Panc1 (cell line): ENCODE measurements at regions not wholly inside any gene's neighbourhood (a gene's known extent, or its start where the extent isn't known, plus 50 kb on each side); places are given as distances from the start of the nearest gene placed in this dataset.

ENCODE experiments used
- ATAC-seq: fragments of 200-7000 bp; cut with Tn5 transposase; 2 replicates; pipeline ENCODE4 v1.9.1; 2020; ENCODE audit warnings: mild to moderate bottlenecking, moderate library complexity
- BruUV-seq: library from RNA; stranded (reverse); fragments of 400-500 nt; replicated peaks from 2 replicates; lab custom pipeline; 2021; lab: Mats Ljungman, UMichigan
- CTCF ChIA-PET: fragments of 300-600 bp; sonication (Branson Sonifier 250); formaldehyde crosslinking; loops from one replicate; lab custom pipeline; 2022; ENCODE audit warnings: antibody characterized with exemption; lab: Charles Lee
- POLR2A ChIA-PET: fragments of 300-600 bp; sonication (Branson Sonifier 250); formaldehyde crosslinking; loops from one replicate; lab custom pipeline; 2022; ENCODE audit warnings: antibody characterized with exemption; lab: Charles Lee
- DNase-seq: peaks from one replicate; pipeline ENCODE4 v3.0.0-alpha.2; 2010; ENCODE audit warnings: low read depth, low spot score
- H3K27ac ChIP-seq: 2 replicates; pipeline ENCODE4 v1.5.1; 2011; ENCODE audit warnings: mild to moderate bottlenecking, low read length, inconsistent platforms
- H3K27me3 ChIP-seq: fragments of 200-500 bp; sonication (Bioruptor generic); 2 replicates; pipeline ENCODE4 v1.6.0; 2014; ENCODE audit warnings: low read length, inconsistent platforms; ENCODE audit not compliant: control insufficient read depth, insufficient read depth
- H3K36me3 ChIP-seq: fragments of 200-500 bp; sonication (Bioruptor generic); 2 replicates; pipeline ENCODE4 v1.5.1; 2014; ENCODE audit warnings: inconsistent platforms, mild to moderate bottlenecking, low read length, moderate library complexity; ENCODE audit not compliant: control insufficient read depth, insufficient read depth
- H3K4me1 ChIP-seq: 2 replicates; pipeline ENCODE4 v1.5.1; 2011; ENCODE audit warnings: inconsistent platforms, mild to moderate bottlenecking, low read length, moderate library complexity; ENCODE audit not compliant: control insufficient read depth, insufficient read depth
- H3K4me3 ChIP-seq, 2 experiments: 2 replicates each; pipeline ENCODE4 v1.5.1; 2011 to 2012; ENCODE audit warnings: low read depth in 2 of 2, low read length in 2 of 2, mild to moderate bottlenecking in 2 of 2, inconsistent platforms in 1 of 2, moderate library complexity in 1 of 2
- H3K9me3 ChIP-seq: fragments of 200-500 bp; sonication (Bioruptor generic); 2 replicates; pipeline ENCODE4 v1.5.1; 2014; ENCODE audit warnings: low read depth, mild to moderate bottlenecking, inconsistent platforms, low read length, moderate library complexity; ENCODE audit not compliant: control insufficient read depth, insufficient read depth
- CTCF ChIP-seq: fragments of 450-650 bp; IDR thresholded peaks from 2 replicates; pipeline ENCODE4 v1.5.1; 2017; ENCODE audit warnings: mild to moderate bottlenecking
- POLR2AphosphoS5 ChIP-seq: IDR thresholded peaks from 2 replicates; pipeline ENCODE4 v1.6.1; 2012; ENCODE audit warnings: mild to moderate bottlenecking, low read depth, low read length, moderate library complexity
- REST ChIP-seq, 2 experiments: IDR thresholded peaks; 2 replicates each; pipeline ENCODE4 v1.6.1; 2011 to 2012; ENCODE audit warnings: low read depth in 2 of 2, control low read depth in 1 of 2, low read length in 1 of 2, mild to moderate bottlenecking in 1 of 2, moderate library complexity in 1 of 2; ENCODE audit not compliant: insufficient read depth in 1 of 2
- SIN3A ChIP-seq: IDR thresholded peaks from 2 replicates; pipeline ENCODE4 v1.6.1; 2012; ENCODE audit warnings: low read depth, mild to moderate bottlenecking, low read length, moderate library complexity, borderline replicate concordance; ENCODE audit not compliant: insufficient read depth
- TCF7L2 ChIP-seq: IDR thresholded peaks from 2 replicates; pipeline ENCODE4 v1.6.1; 2011; ENCODE audit warnings: mild to moderate bottlenecking, low read depth, low read length, inconsistent platforms
- in situ Hi-C: cut with HindIII; loops from 2 replicates; pipeline ENCODE4 v1.10.0; 2016; ENCODE audit warnings: low sequenced_read_pairs, low pct_unique_long_range_greater_than_20kb
- intact Hi-C: fragments of 100-400 bp; cut with micrococcal nuclease; formaldehyde crosslinking; loops from one replicate; pipeline ENCODE4 v1.10.0; 2022; ENCODE audit not compliant: unreplicated experiment

GRCh38 chr17:36856903-36857381, 80.3 kb upstream of the LHX1 start:
- in situ Hi-C loops: no loop called here

GRCh38 chr17:36857698-36858097, 79.6 kb upstream of the LHX1 start:
- Histone ChIP-seq H3K4me3 (no peak overlapping the region), H3K4me1 (peaks cover 8% of the 10 kb centered on the region), H3K27ac (0 out of 2 replicates have a peak overlapping the region, but pooled peaks have one; percentile 7), H3K9me3 (no peaks in the 10 kb centered on the region), H3K36me3 (no peaks in the 10 kb centered on the region), H3K27me3 (no peaks in the 10 kb centered on the region)
- CTCF ChIA-PET: no interaction called here
- TF ChIP-seq CTCF (no peak), TCF7L2 (no peak), POLR2AphosphoS5 (no peak), SIN3A (no peak), REST (IDR thresholded peaks at IDR 0.05; ENCODE audit: insufficient read depth in 1 of 2, low read depth in 2 of 2, low read length in 1 of 2) (no peak)
- ATAC-seq (no peak), DNase-seq (no peak)
- in situ Hi-C loops: no loop called here
- no TSS peak for BruUV-seq
- POLR2A ChIA-PET: no interaction called here
- intact Hi-C loops: no loop called here

More at GRCh38 chr17:36856903-36857381, 80.3 kb upstream of the LHX1 start:
- H3K36me3 ChIP-seq: no peaks in the 10 kb centered on the region
- no peak for DNase-seq
- no peaks in the 10 kb centered on the region for H3K27me3 ChIP-seq
- H3K4me1 ChIP-seq: peaks cover 8% of the 10 kb centered on the region
- H3K27ac ChIP-seq: no peak overlapping the region
- no peaks in the 10 kb centered on the region for H3K9me3 ChIP-seq
- CTCF ChIA-PET: no interaction called here
- no TSS peak for BruUV-seq
- intact Hi-C loops: no loop called here
- POLR2A ChIA-PET: no interaction called here
- TF ChIP-seq SIN3A (no peak), CTCF (no peak), POLR2AphosphoS5 (no peak), REST (IDR thresholded peaks at IDR 0.05; ENCODE audit: insufficient read depth in 1 of 2, low read depth in 2 of 2, low read length in 1 of 2) (no peak), TCF7L2 (no peak)
- ATAC-seq: no peak
- no peak overlapping the region for H3K4me3 ChIP-seq
